ENCODE measurements at regions not wholly inside any gene's neighbourhood (a gene's known extent, or its start where the extent isn't known, plus 50 kb on each side); places are given as distances from the start of the nearest gene placed in this dataset.

DNA sequence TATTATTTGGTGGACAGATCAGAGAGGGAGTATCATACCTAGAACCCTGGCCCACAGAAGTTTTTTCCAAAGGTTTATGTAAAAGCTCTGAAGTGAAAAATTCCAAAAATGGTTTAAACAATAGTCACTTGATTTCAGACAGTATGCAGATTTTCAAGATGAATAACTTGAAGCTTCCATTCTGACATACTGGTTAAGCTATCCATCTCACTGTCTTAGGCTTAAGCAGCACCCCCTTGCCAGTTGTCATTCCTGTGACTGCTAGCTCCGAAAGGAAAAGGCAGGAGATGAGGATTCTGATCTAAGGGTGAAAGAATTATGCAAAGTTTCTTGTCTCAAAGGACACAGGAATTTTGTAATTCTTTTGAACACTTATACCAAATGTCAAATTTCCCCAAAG lies 337.5 kb upstream of the THBS1 start:
- no peaks in the 10 kb centered on the region for H3K27me3 Mint-ChIP-seq (ENCODE audit: low read depth, unreplicated experiment)

DNA sequence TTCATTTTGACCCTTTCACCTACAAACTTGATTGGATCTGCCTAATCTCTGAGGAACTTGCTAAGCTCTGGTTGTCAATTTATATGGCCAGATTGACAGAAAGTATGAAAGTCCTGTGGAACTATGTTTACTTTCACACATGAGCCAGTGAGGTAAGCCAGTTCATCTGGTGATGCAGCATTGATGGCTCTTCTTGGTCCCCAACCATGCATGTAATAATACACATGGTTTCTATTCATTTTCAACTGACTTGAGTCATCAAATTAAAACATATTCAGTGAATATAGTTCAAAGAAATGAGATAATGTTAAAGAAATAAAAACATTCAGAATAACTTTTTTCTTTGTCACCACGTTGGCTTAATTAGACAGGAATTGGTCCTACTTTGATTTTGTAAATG lies 336.1 kb upstream of the THBS1 start:
- Mint-ChIP-seq H3K4me3 (ENCODE audit: unreplicated experiment) (no peak overlapping the region), H3K27me3 (ENCODE audit: low read depth, unreplicated experiment) (no peaks in the 10 kb centered on the region), H3K27ac (ENCODE audit: unreplicated experiment) (no peak overlapping the region), H3K9me3 (ENCODE audit: unreplicated experiment) (peaks cover 2% of the 10 kb centered on the region), H3K36me3 (ENCODE audit: low read depth, unreplicated experiment) (no peaks in the 10 kb centered on the region), H3K4me1 (ENCODE audit: low read depth, unreplicated experiment) (peaks cover 26% of the 10 kb centered on the region)
- Histone ChIP-seq H3K27ac (ENCODE audit: low read depth, low read length) (peak overlapping the region; percentile 39), H3K9ac (ENCODE audit: low read length) (no peak overlapping the region), H2AFZ (ENCODE audit: low read depth, low read length) (no peak overlapping the region), H3K4me1 (ENCODE audit: insufficient read depth, low read length) (peaks cover 44% of the 10 kb centered on the region), H3K27me3 (ENCODE audit: insufficient read depth, low read length) (no peaks in the 10 kb centered on the region), H3K4me2 (ENCODE audit: low read length) (no peak overlapping the region), H3K36me3 (ENCODE audit: insufficient read depth, low read length) (no peaks in the 10 kb centered on the region), H3K9me3 (ENCODE audit: insufficient read depth, low read depth, low read length) (no peaks in the 10 kb centered on the region), H3K4me3 (ENCODE audit: insufficient read depth, low read depth, low read length) (no peak overlapping the region), H4K20me1 (ENCODE audit: insufficient read depth, low read length) (no peaks in the 10 kb centered on the region), H3K79me2 (ENCODE audit: insufficient read depth, low read length) (no peaks in the 10 kb centered on the region)
- no peak for FAIRE-seq
- no peak for DNase-seq (ENCODE audit: low read depth)
- TF ChIP-seq EZH2 (IDR thresholded peaks at IDR 0.05; ENCODE audit: insufficient read depth, low read length): no peak
- TF ChIP-seq, protein P1, sequence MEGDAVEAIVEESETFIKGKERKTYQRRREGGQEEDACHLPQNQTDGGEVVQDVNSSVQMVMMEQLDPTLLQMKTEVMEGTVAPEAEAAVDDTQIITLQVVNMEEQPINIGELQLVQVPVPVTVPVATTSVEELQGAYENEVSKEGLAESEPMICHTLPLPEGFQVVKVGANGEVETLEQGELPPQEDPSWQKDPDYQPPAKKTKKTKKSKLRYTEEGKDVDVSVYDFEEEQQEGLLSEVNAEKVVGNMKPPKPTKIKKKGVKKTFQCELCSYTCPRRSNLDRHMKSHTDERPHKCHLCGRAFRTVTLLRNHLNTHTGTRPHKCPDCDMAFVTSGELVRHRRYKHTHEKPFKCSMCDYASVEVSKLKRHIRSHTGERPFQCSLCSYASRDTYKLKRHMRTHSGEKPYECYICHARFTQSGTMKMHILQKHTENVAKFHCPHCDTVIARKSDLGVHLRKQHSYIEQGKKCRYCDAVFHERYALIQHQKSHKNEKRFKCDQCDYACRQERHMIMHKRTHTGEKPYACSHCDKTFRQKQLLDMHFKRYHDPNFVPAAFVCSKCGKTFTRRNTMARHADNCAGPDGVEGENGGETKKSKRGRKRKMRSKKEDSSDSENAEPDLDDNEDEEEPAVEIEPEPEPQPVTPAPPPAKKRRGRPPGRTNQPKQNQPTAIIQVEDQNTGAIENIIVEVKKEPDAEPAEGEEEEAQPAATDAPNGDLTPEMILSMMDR (IDR thresholded peaks at IDR 0.05; ENCODE audit: insufficient read depth, low read depth, low read length): no peak

More for the DNA sequence above, 337.5 kb upstream of the THBS1 start:
- FAIRE-seq (peak; percentile 95), DNase-seq (ENCODE audit: low read depth) (peak; percentile 82)
- Histone ChIP-seq H3K4me2 (ENCODE audit: low read length) (peak overlapping the region; percentile 26), H3K36me3 (ENCODE audit: insufficient read depth, low read length) (no peaks in the 10 kb centered on the region), H3K9ac (ENCODE audit: low read length) (peak overlapping the region; percentile 5), H2AFZ (ENCODE audit: low read depth, low read length) (no peak overlapping the region), H3K27ac (ENCODE audit: low read depth, low read length) (peak overlapping the region; percentile 69), H3K4me1 (ENCODE audit: insufficient read depth, low read length) (peaks cover 51% of the 10 kb centered on the region), H3K4me3 (ENCODE audit: insufficient read depth, low read depth, low read length) (no peak overlapping the region), H3K9me3 (ENCODE audit: insufficient read depth, low read depth, low read length) (no peaks in the 10 kb centered on the region), H4K20me1 (ENCODE audit: insufficient read depth, low read length) (no peaks in the 10 kb centered on the region), H3K79me2 (ENCODE audit: insufficient read depth, low read length) (no peaks in the 10 kb centered on the region), H3K27me3 (ENCODE audit: insufficient read depth, low read length) (no peaks in the 10 kb centered on the region)
- H3K36me3 Mint-ChIP-seq (ENCODE audit: low read depth, unreplicated experiment): no peaks in the 10 kb centered on the region
- no peak overlapping the region for H3K27ac Mint-ChIP-seq (ENCODE audit: unreplicated experiment)
- peaks cover 28% of the 10 kb centered on the region for H3K4me1 Mint-ChIP-seq (ENCODE audit: low read depth, unreplicated experiment)
- peaks cover 2% of the 10 kb centered on the region for H3K9me3 Mint-ChIP-seq (ENCODE audit: unreplicated experiment)
- no peak overlapping the region for H3K4me3 Mint-ChIP-seq (ENCODE audit: unreplicated experiment)
- no peak for TF ChIP-seq EZH2 (IDR thresholded peaks at IDR 0.05; ENCODE audit: insufficient read depth, low read length)
- TF ChIP-seq, protein P1 (IDR thresholded peaks at IDR 0.05; ENCODE audit: insufficient read depth, low read depth, low read length): no peak

DNA sequence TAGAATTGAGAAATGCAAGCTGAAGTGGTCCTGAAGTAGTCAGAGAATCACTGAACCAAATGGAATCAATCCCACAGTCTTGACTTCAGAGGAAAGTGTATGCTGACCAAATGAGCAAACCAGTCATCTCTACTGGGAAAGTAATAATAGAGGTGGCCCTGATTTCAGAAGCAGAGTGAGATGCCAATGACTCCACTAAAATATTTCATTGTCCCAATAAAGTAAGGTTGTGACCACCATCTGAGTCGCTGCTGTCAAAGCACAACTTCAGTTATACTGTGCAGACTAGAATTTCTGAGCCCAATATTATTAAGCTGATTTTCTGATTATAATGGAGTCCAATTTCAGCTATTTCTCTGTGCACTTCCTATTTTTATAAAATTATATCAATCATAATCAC lies 334.4 kb upstream of the THBS1 start:
- Histone ChIP-seq H3K4me1 (ENCODE audit: insufficient read depth, low read length) (peaks cover 44% of the 10 kb centered on the region), H3K9me3 (ENCODE audit: insufficient read depth, low read depth, low read length) (no peaks in the 10 kb centered on the region), H4K20me1 (ENCODE audit: insufficient read depth, low read length) (no peaks in the 10 kb centered on the region), H3K4me2 (ENCODE audit: low read length) (no peak overlapping the region), H3K9ac (ENCODE audit: low read length) (no peak overlapping the region), H3K79me2 (ENCODE audit: insufficient read depth, low read length) (no peaks in the 10 kb centered on the region), H3K4me3 (ENCODE audit: insufficient read depth, low read depth, low read length) (no peak overlapping the region), H3K36me3 (ENCODE audit: insufficient read depth, low read length) (no peaks in the 10 kb centered on the region), H3K27ac (ENCODE audit: low read depth, low read length) (no peak overlapping the region), H3K27me3 (ENCODE audit: insufficient read depth, low read length) (no peaks in the 10 kb centered on the region), H2AFZ (ENCODE audit: low read depth, low read length) (no peak overlapping the region)
- DNase-seq (ENCODE audit: low read depth): no peak
- H3K27me3 Mint-ChIP-seq (ENCODE audit: low read depth, unreplicated experiment): no peaks in the 10 kb centered on the region
- TF ChIP-seq EZH2 (IDR thresholded peaks at IDR 0.05; ENCODE audit: insufficient read depth, low read length): no peak
- TF ChIP-seq, protein P1 (IDR thresholded peaks at IDR 0.05; ENCODE audit: insufficient read depth, low read depth, low read length): no peak
- peak; percentile 87 for FAIRE-seq
- H3K27ac Mint-ChIP-seq (ENCODE audit: unreplicated experiment): no peak overlapping the region
- no peaks in the 10 kb centered on the region for H3K9me3 Mint-ChIP-seq (ENCODE audit: unreplicated experiment)
- no peak overlapping the region for H3K4me3 Mint-ChIP-seq (ENCODE audit: unreplicated experiment)
- no peaks in the 10 kb centered on the region for H3K36me3 Mint-ChIP-seq (ENCODE audit: low read depth, unreplicated experiment)
- H3K4me1 Mint-ChIP-seq (ENCODE audit: low read depth, unreplicated experiment): peaks cover 35% of the 10 kb centered on the region
